ENCODE measurements at regions not wholly inside any gene's neighbourhood (a gene's known extent, or its start where the extent isn't known, plus 50 kb on each side); places are given as distances from the start of the nearest gene placed in this dataset.

DNA sequence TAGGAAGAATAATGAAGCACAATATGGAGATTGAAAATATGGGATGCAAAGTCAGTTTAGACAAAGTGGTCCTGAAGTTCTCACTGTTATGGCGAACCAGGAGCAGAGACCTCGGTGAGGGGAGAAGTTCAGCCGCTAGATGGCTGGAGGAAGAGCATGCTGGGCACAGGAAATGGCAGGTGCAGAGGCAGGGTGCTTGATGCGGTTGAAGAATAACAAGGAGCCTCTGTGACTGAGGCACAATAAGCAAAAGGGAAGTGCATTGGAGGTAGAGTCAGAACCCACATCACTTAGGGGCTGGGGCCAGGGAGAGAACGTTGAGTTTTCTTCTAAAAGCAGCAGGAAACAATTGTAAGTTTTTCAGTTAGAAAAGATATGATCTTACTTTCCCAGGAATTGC is 1725.2 kb downstream of the EFNB2 start:
- in situ Hi-C loops (cut with MboI) = no loop called here
- 46 to 47% methylated on average over 5 of the region's 5 CpGs for WGBS, 2 experiments (ENCODE audit: low coverage in 1 of 2, low lambda C conversion rate in 2 of 2, missing lambda C conversion rate in 2 of 2)

DNA sequence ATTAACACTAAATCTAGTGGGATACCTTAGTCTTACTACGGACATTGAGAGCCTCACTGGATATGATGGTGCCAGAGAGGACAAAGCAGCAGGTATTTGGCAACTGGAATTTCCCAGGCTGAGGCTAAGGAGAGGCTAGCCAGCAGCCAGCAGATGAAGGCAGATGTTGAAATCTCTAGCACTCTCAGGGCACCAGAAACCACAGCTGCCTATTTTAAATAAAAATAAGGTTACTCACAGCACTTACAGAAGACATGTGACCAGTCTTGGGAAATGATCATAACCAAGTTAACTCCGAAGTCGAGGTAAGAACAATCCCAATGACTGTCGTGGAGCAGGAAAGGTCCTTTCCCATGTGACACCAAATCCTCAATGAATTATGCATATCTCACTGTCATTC is 1726.0 kb downstream of the EFNB2 start:
- Histone ChIP-seq H3K27me3 (replicated peaks; ENCODE audit: insufficient read depth) (no peaks in the 10 kb centered on the region), H3K27ac (no peak overlapping the region), H4K20me1 (ENCODE audit: insufficient read depth) (no peaks in the 10 kb centered on the region), H3K79me2 (ENCODE audit: insufficient read depth) (no peaks in the 10 kb centered on the region), H3K4me2 (ENCODE audit: unreplicated experiment) (no peak overlapping the region), H2AFZ (no peak overlapping the region), H3K4me1 (ENCODE audit: insufficient read depth) (no peaks in the 10 kb centered on the region), H3K36me3 (ENCODE audit: low read depth) (no peaks in the 10 kb centered on the region), H3F3A (ENCODE audit: insufficient read depth) (no peaks in the 10 kb centered on the region), H3K9me3 (ENCODE audit: low read depth) (no peaks in the 10 kb centered on the region), H3K9ac (no peak overlapping the region), H3K4me3 (no peak overlapping the region), H3K9me2 (ENCODE audit: insufficient read depth) (no peaks in the 10 kb centered on the region)
- no peak for DNase-seq
- 31 to 35% methylated on average over 4 of the region's 4 CpGs for WGBS, 2 experiments (ENCODE audit: low coverage in 1 of 2, low lambda C conversion rate in 2 of 2, missing lambda C conversion rate in 2 of 2)
- TF ChIP-seq EZH2phosphoT487 (IDR thresholded peaks at IDR 0.05; ENCODE audit: insufficient read depth, low read depth) (no peak), EZH2 (IDR thresholded peaks at IDR 0.05; ENCODE audit: insufficient read depth, poor library complexity, severe bottlenecking) (no peak)
- in situ Hi-C loops (cut with MboI) = no loop called here

More for the DNA sequence above, 1725.2 kb downstream of the EFNB2 start:
- H3K9ac ChIP-seq = no peak overlapping the region
- H3K4me1 ChIP-seq (ENCODE audit: insufficient read depth) = no peaks in the 10 kb centered on the region
- no peak overlapping the region for H3K27ac ChIP-seq
- no peaks in the 10 kb centered on the region for H3K79me2 ChIP-seq (ENCODE audit: insufficient read depth)
- H3K9me2 ChIP-seq (ENCODE audit: insufficient read depth) = no peaks in the 10 kb centered on the region
- H3K9me3 ChIP-seq (ENCODE audit: low read depth) = no peaks in the 10 kb centered on the region
- H3K36me3 ChIP-seq (ENCODE audit: low read depth) = no peaks in the 10 kb centered on the region
- no peaks in the 10 kb centered on the region for H3K27me3 ChIP-seq (replicated peaks; ENCODE audit: insufficient read depth)
- no peak overlapping the region for H3K4me3 ChIP-seq
- H2AFZ ChIP-seq = no peak overlapping the region
- no peak for TF ChIP-seq EZH2 (IDR thresholded peaks at IDR 0.05; ENCODE audit: insufficient read depth, poor library complexity, severe bottlenecking)
- no peak for TF ChIP-seq EZH2phosphoT487 (IDR thresholded peaks at IDR 0.05; ENCODE audit: insufficient read depth, low read depth)
- H3F3A ChIP-seq (ENCODE audit: insufficient read depth) = no peaks in the 10 kb centered on the region
- no peaks in the 10 kb centered on the region for H4K20me1 ChIP-seq (ENCODE audit: insufficient read depth)
- DNase-seq = no peak
- no peak overlapping the region for H3K4me2 ChIP-seq (ENCODE audit: unreplicated experiment)

DNA sequence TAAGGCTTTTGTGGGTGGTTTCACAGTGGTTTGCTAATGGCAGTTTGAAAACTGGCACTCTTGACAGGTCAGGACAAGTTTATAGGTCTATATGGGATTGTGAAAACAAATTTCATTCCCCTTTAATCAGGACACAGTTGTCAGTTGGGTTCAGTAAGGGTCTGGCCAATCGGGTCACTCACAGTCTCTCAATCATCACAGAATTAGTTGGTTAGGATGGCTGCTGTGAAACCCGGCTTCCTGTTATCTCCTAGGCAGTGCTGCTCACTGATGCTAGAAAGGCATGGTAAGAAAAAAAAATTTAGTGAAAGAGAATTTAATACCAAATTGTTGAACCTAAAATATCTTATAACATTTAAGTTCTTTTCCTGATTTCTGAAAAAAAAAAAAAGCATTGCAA is 1730.1 kb downstream of the EFNB2 start:
- Histone ChIP-seq H3K9ac (no peak overlapping the region), H3F3A (ENCODE audit: insufficient read depth) (no peaks in the 10 kb centered on the region), H3K4me1 (ENCODE audit: insufficient read depth) (no peaks in the 10 kb centered on the region), H3K9me2 (ENCODE audit: insufficient read depth) (no peaks in the 10 kb centered on the region), H3K36me3 (ENCODE audit: low read depth) (no peaks in the 10 kb centered on the region), H3K27me3 (replicated peaks; ENCODE audit: insufficient read depth) (no peaks in the 10 kb centered on the region), H3K79me2 (ENCODE audit: insufficient read depth) (no peaks in the 10 kb centered on the region), H2AFZ (no peak overlapping the region), H3K4me3 (no peak overlapping the region), H3K4me2 (ENCODE audit: unreplicated experiment) (no peak overlapping the region), H4K20me1 (ENCODE audit: insufficient read depth) (no peaks in the 10 kb centered on the region), H3K9me3 (ENCODE audit: low read depth) (no peaks in the 10 kb centered on the region), H3K27ac (no peak overlapping the region)
- TF ChIP-seq EZH2phosphoT487 (IDR thresholded peaks at IDR 0.05; ENCODE audit: insufficient read depth, low read depth) (no peak), EZH2 (IDR thresholded peaks at IDR 0.05; ENCODE audit: insufficient read depth, poor library complexity, severe bottlenecking) (no peak)
- in situ Hi-C loops (cut with MboI) = no loop called here
- DNase-seq = no peak
- WGBS, 2 experiments (ENCODE audit: low coverage in 1 of 2, low lambda C conversion rate in 2 of 2, missing lambda C conversion rate in 2 of 2) = 36 to 40% methylated on average over 2 of the region's 2 CpGs

DNA sequence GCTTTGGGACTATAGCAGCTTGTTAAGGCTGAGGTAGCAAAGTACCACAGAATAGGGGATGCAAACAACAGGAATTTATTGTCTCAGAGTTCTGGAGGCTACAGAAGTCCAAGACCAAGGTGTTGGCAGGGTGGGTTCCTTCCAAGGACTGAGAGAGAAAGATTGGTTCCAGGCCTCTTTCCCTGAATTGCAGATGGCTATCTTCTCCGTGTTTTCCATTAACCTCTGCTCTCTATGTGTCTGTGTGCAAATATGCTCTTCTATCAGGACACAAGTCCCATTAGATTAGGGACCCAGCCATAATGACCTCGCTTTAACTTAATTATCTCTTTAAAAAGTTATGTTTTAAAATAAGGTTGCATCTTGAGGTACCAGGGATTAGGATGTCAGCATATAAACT is 1732.9 kb upstream of the SLC10A2 start:
- H3K79me2 ChIP-seq (ENCODE audit: insufficient read depth) = no peaks in the 10 kb centered on the region
- no peaks in the 10 kb centered on the region for H3F3A ChIP-seq (ENCODE audit: insufficient read depth)
- H3K4me2 ChIP-seq (ENCODE audit: unreplicated experiment) = no peak overlapping the region
- in situ Hi-C loops (cut with MboI) = no loop called here
- H3K27ac ChIP-seq = no peak overlapping the region
- H3K36me3 ChIP-seq (ENCODE audit: low read depth) = no peaks in the 10 kb centered on the region
- H3K9me3 ChIP-seq (ENCODE audit: low read depth) = no peaks in the 10 kb centered on the region
- H3K9ac ChIP-seq = no peak overlapping the region
- H3K4me3 ChIP-seq = no peak overlapping the region
- no peaks in the 10 kb centered on the region for H3K4me1 ChIP-seq (ENCODE audit: insufficient read depth)
- WGBS, 2 experiments (ENCODE audit: low coverage in 1 of 2, low lambda C conversion rate in 2 of 2, missing lambda C conversion rate in 2 of 2) = 14 to 17% methylated on average over 2 of the region's 2 CpGs
- H4K20me1 ChIP-seq (ENCODE audit: insufficient read depth) = no peaks in the 10 kb centered on the region
- TF ChIP-seq EZH2phosphoT487 (IDR thresholded peaks at IDR 0.05; ENCODE audit: insufficient read depth, low read depth) (no peak), EZH2 (IDR thresholded peaks at IDR 0.05; ENCODE audit: insufficient read depth, poor library complexity, severe bottlenecking) (no peak)
- no peaks in the 10 kb centered on the region for H3K9me2 ChIP-seq (ENCODE audit: insufficient read depth)
- no peak for DNase-seq
- H2AFZ ChIP-seq = no peak overlapping the region
- no peaks in the 10 kb centered on the region for H3K27me3 ChIP-seq (replicated peaks; ENCODE audit: insufficient read depth)

DNA sequence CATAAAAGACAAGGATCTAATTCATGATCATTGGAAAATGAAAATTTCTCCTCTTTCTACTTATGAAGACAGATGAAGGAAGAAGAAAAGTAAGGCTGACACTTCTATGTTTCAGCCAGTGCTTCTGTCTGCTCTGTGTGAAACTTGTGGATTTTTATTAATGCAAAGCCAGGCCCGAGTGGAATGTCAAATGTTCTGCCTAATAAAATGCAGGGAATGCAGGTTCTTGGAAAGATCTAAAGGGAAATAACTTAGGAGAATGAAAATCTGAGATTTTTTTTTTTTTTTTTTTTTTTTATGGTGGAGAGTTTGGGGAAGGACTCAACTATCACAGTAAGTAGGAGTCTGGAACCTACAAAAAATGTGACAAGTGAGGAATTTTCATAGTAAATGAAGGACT is 1732.3 kb upstream of the SLC10A2 start:
- in situ Hi-C loops (cut with MboI) = no loop called here
- Histone ChIP-seq H3K27ac (no peak overlapping the region), H3K79me2 (ENCODE audit: insufficient read depth) (no peaks in the 10 kb centered on the region), H3K9me3 (ENCODE audit: low read depth) (no peaks in the 10 kb centered on the region), H4K20me1 (ENCODE audit: insufficient read depth) (no peaks in the 10 kb centered on the region), H3K9me2 (ENCODE audit: insufficient read depth) (no peaks in the 10 kb centered on the region), H2AFZ (no peak overlapping the region), H3K27me3 (replicated peaks; ENCODE audit: insufficient read depth) (no peaks in the 10 kb centered on the region), H3K9ac (no peak overlapping the region), H3K4me1 (ENCODE audit: insufficient read depth) (no peaks in the 10 kb centered on the region), H3K36me3 (ENCODE audit: low read depth) (no peaks in the 10 kb centered on the region), H3K4me3 (no peak overlapping the region), H3F3A (ENCODE audit: insufficient read depth) (no peaks in the 10 kb centered on the region), H3K4me2 (ENCODE audit: unreplicated experiment) (no peak overlapping the region)
- TF ChIP-seq EZH2 (IDR thresholded peaks at IDR 0.05; ENCODE audit: insufficient read depth, poor library complexity, severe bottlenecking) (no peak), EZH2phosphoT487 (IDR thresholded peaks at IDR 0.05; ENCODE audit: insufficient read depth, low read depth) (no peak)
- DNase-seq = no peak
- 0% methylated on average over 1 of the region's 1 CpG for WGBS, 2 experiments (ENCODE audit: low coverage in 1 of 2, low lambda C conversion rate in 2 of 2, missing lambda C conversion rate in 2 of 2)
